ENCODE measurements at regions not wholly inside any gene's neighbourhood (a gene's known extent, or its start where the extent isn't known, plus 50 kb on each side); places are given as distances from the start of the nearest gene placed in this dataset.

DNA sequence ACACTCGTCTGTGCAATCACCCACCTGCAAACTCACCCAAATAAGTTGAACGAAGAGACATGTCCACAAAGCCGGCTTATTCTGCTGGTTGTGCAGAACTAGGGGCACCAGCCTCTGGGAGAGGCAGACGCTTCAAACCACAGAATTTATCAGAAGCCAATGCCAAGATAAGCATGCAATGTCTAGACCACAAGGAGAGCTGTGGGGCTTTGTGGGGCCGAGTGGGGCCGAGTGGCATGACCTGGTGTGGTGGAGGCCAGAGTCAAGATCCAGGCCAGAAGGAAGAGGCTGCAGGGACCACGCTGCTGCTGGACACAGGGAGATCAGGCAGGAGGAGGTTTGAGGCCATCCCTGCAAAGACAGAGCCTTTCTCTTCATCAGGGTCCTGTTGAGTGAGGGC, 259.0 kb downstream of the IRX2 start:
- H3K9me3 ChIP-seq, result peaks cover 15% of the 10 kb centered on the region
- no peak overlapping the region for H3K4me3 ChIP-seq
- TF ChIP-seq, protein P1, sequence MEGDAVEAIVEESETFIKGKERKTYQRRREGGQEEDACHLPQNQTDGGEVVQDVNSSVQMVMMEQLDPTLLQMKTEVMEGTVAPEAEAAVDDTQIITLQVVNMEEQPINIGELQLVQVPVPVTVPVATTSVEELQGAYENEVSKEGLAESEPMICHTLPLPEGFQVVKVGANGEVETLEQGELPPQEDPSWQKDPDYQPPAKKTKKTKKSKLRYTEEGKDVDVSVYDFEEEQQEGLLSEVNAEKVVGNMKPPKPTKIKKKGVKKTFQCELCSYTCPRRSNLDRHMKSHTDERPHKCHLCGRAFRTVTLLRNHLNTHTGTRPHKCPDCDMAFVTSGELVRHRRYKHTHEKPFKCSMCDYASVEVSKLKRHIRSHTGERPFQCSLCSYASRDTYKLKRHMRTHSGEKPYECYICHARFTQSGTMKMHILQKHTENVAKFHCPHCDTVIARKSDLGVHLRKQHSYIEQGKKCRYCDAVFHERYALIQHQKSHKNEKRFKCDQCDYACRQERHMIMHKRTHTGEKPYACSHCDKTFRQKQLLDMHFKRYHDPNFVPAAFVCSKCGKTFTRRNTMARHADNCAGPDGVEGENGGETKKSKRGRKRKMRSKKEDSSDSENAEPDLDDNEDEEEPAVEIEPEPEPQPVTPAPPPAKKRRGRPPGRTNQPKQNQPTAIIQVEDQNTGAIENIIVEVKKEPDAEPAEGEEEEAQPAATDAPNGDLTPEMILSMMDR (IDR thresholded peaks at IDR 0.05), result no peak
- no peaks in the 10 kb centered on the region for H3K36me3 ChIP-seq (ENCODE audit: low read depth)
- no peaks in the 10 kb centered on the region for H3K4me1 ChIP-seq (ENCODE audit: low read depth)
- DNase-seq, result no peak
- no peak for ATAC-seq
- intact Hi-C loops (cut with DNase I, micrococcal nuclease), result no loop called here

DNA sequence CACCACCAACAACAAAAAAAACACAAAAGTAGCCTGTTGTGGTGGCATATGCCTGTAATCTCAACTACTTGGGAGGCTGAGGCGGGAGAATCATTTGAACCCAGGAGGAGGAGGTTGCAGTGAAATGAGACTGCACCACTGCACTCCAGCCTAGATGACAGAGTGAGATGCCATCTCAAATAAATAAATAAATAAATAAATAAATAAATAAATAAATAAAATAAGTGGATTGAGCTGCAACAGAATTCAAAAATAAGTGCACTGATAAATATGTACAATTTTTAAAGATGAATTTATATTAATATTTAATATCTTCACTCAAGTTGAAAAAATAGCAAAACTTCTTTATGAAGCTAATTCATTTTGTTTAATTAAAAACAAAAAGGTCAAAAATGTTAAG, 259.6 kb downstream of the IRX2 start:
- intact Hi-C loops (cut with DNase I, micrococcal nuclease), result no loop called here
- H3K9me3 ChIP-seq, result peaks cover 15% of the 10 kb centered on the region
- no peak overlapping the region for H3K4me3 ChIP-seq
- ATAC-seq (no peak), DNase-seq (no peak)
- TF ChIP-seq, protein P1 (IDR thresholded peaks at IDR 0.05), result no peak
- no peaks in the 10 kb centered on the region for H3K36me3 ChIP-seq (ENCODE audit: low read depth)
- no peaks in the 10 kb centered on the region for H3K4me1 ChIP-seq (ENCODE audit: low read depth)

DNA sequence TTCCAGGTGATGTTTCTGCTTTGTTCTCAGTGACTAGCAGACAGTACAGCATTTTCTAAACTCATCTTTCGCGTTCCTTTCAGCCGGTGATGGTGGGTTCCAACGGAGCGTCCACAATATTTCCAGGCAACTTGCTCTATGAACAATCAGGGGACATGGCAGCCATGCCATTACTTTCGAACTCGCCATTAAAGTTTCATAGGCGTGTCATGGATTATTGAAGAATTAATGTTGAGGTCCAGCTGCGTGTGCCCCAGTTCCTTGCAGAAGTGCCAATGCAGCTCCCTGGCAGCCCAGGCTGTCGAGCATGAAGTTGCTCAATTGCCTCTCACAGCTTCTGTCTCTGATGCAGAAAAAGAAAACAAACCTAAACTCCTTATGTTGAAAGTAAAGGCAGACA, 262.2 kb downstream of the IRX2 start:
- TF ChIP-seq, protein P1 (IDR thresholded peaks at IDR 0.05), result no peak
- DNase-seq, result no peak
- no peak overlapping the region for H3K4me3 ChIP-seq
- peaks cover 12% of the 10 kb centered on the region for H3K9me3 ChIP-seq
- no peak for ATAC-seq
- no peaks in the 10 kb centered on the region for H3K4me1 ChIP-seq (ENCODE audit: low read depth)
- no peaks in the 10 kb centered on the region for H3K36me3 ChIP-seq (ENCODE audit: low read depth)
- intact Hi-C loops (cut with DNase I, micrococcal nuclease), result no loop called here

DNA sequence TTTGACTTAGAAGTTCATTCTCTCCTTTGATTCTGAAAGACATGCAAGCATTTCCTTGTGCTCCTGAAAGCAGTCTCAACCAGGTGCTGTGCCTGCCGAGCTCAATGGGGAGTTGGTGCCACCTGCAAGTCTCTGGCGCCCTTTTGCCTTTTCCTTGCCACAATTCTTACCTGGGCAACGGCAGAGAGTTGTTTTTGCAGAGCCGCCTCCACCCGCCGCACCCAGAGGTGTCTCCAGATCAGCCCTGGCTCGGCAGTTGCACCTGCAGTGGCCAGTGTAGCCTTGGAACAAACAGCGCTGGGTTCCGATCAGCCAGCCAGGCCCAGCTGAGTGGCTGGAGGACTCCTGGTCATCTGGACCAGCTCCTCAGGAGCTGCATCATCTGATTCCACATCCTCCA, 262.9 kb downstream of the IRX2 start:
- Histone ChIP-seq H3K9me3 (peaks cover 14% of the 10 kb centered on the region), H3K4me1 (ENCODE audit: low read depth) (no peaks in the 10 kb centered on the region), H3K36me3 (ENCODE audit: low read depth) (no peaks in the 10 kb centered on the region), H3K4me3 (no peak overlapping the region)
- intact Hi-C loops (cut with DNase I, micrococcal nuclease), result no loop called here
- ATAC-seq (no peak), DNase-seq (no peak)
- TF ChIP-seq, protein P1 (IDR thresholded peaks at IDR 0.05), result no peak

DNA sequence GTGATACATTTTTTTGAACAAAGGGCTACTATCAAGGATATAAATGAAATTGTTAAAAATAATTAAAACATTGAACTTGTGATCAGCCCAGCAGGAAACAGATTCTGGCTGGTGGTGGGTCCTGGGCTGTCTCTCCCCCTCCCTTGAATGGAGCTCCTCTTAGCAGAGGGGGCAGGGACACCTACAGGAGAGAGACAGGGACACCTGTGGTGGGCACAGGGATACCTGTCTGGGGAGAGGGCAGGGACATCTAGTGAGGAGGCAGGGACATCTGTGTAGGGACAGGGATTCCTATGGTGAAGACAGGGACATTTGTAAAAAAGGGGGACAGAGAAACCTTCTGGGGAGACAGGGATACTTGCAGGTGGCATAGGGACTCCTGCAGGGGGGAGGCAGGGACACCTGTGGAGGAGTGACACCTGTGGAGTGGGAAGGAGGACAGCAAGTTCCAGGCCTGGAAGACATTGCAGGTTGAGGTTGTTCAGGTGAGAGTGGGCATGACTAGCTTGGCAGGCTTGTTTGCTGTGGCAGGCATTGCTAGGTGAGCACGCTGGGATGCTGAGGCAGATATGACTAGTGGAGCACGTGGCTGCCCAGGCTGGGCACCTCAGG, 264.2 kb downstream of the IRX2 start:
- H3K4me1 ChIP-seq (ENCODE audit: low read depth), result no peaks in the 10 kb centered on the region
- ATAC-seq (no peak), DNase-seq (no peak)
- TF ChIP-seq, protein P1 (IDR thresholded peaks at IDR 0.05), result no peak
- no peak overlapping the region for H3K4me3 ChIP-seq
- no peaks in the 10 kb centered on the region for H3K36me3 ChIP-seq (ENCODE audit: low read depth)
- intact Hi-C loops (cut with DNase I, micrococcal nuclease), result no loop called here
- H3K9me3 ChIP-seq, result peaks cover 15% of the 10 kb centered on the region

DNA sequence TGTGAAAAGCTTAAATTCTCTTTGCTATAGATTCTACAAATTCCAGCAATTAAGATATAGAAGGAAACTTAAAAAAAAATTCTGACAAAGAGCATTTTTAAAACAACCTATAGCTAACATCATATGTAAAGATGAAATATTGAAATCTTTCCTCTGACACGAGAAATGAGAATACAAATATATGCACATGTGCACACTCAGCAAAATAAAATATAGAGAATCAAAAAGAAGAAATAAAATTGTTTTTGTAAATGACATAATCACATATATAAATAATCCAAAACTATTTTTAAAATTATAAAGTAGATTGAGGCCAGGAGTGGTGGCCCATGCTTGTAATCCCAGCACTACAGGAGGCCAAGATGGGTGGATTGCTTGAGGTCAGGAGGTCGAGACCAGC, 265.1 kb downstream of the IRX2 start:
- TF ChIP-seq, protein P1 (IDR thresholded peaks at IDR 0.05), result no peak
- Histone ChIP-seq H3K4me1 (ENCODE audit: low read depth) (no peaks in the 10 kb centered on the region), H3K9me3 (peaks cover 24% of the 10 kb centered on the region), H3K4me3 (no peak overlapping the region), H3K36me3 (ENCODE audit: low read depth) (no peaks in the 10 kb centered on the region)
- no peak for DNase-seq
- no peak for ATAC-seq
- intact Hi-C loops (cut with DNase I, micrococcal nuclease), result no loop called here

All from mucosa of descending colon (tissue), 3 donors.